Panc1 (cell line): ENCODE measurements at regions not wholly inside any gene's neighbourhood (a gene's known extent, or its start where the extent isn't known, plus 50 kb on each side); places are given as distances from the start of the nearest gene placed in this dataset.

Source experiments
- ATAC-seq: fragments of 200-7000 bp; cut with Tn5 transposase; 2 replicates; pipeline ENCODE4 v1.9.1; 2020; ENCODE audit warnings: mild to moderate bottlenecking, moderate library complexity
- BruUV-seq: library from RNA; stranded (reverse); fragments of 400-500 nt; replicated peaks from 2 replicates; lab custom pipeline; 2021; lab: Mats Ljungman, UMichigan
- CTCF ChIA-PET: fragments of 300-600 bp; sonication (Branson Sonifier 250); formaldehyde crosslinking; loops from one replicate; lab custom pipeline; 2022; ENCODE audit warnings: antibody characterized with exemption; lab: Charles Lee
- POLR2A ChIA-PET: fragments of 300-600 bp; sonication (Branson Sonifier 250); formaldehyde crosslinking; loops from one replicate; lab custom pipeline; 2022; ENCODE audit warnings: antibody characterized with exemption; lab: Charles Lee
- DNase-seq: peaks from one replicate; pipeline ENCODE4 v3.0.0-alpha.2; 2010; ENCODE audit warnings: low read depth, low spot score
- H3K27ac ChIP-seq: 2 replicates; pipeline ENCODE4 v1.5.1; 2011; ENCODE audit warnings: mild to moderate bottlenecking, low read length, inconsistent platforms
- H3K27me3 ChIP-seq: fragments of 200-500 bp; sonication (Bioruptor generic); 2 replicates; pipeline ENCODE4 v1.6.0; 2014; ENCODE audit warnings: low read length, inconsistent platforms; ENCODE audit not compliant: control insufficient read depth, insufficient read depth
- H3K36me3 ChIP-seq: fragments of 200-500 bp; sonication (Bioruptor generic); 2 replicates; pipeline ENCODE4 v1.5.1; 2014; ENCODE audit warnings: inconsistent platforms, mild to moderate bottlenecking, low read length, moderate library complexity; ENCODE audit not compliant: control insufficient read depth, insufficient read depth
- H3K4me1 ChIP-seq: 2 replicates; pipeline ENCODE4 v1.5.1; 2011; ENCODE audit warnings: inconsistent platforms, mild to moderate bottlenecking, low read length, moderate library complexity; ENCODE audit not compliant: control insufficient read depth, insufficient read depth
- H3K4me3 ChIP-seq, 2 experiments: 2 replicates each; pipeline ENCODE4 v1.5.1; 2011 to 2012; ENCODE audit warnings: low read depth in 2 of 2, low read length in 2 of 2, mild to moderate bottlenecking in 2 of 2, inconsistent platforms in 1 of 2, moderate library complexity in 1 of 2
- H3K9me3 ChIP-seq: fragments of 200-500 bp; sonication (Bioruptor generic); 2 replicates; pipeline ENCODE4 v1.5.1; 2014; ENCODE audit warnings: low read depth, mild to moderate bottlenecking, inconsistent platforms, low read length, moderate library complexity; ENCODE audit not compliant: control insufficient read depth, insufficient read depth
- CTCF ChIP-seq: fragments of 450-650 bp; IDR thresholded peaks from 2 replicates; pipeline ENCODE4 v1.5.1; 2017; ENCODE audit warnings: mild to moderate bottlenecking
- POLR2AphosphoS5 ChIP-seq: IDR thresholded peaks from 2 replicates; pipeline ENCODE4 v1.6.1; 2012; ENCODE audit warnings: mild to moderate bottlenecking, low read depth, low read length, moderate library complexity
- REST ChIP-seq, 2 experiments: IDR thresholded peaks; 2 replicates each; pipeline ENCODE4 v1.6.1; 2011 to 2012; ENCODE audit warnings: low read depth in 2 of 2, control low read depth in 1 of 2, low read length in 1 of 2, mild to moderate bottlenecking in 1 of 2, moderate library complexity in 1 of 2; ENCODE audit not compliant: insufficient read depth in 1 of 2
- SIN3A ChIP-seq: IDR thresholded peaks from 2 replicates; pipeline ENCODE4 v1.6.1; 2012; ENCODE audit warnings: low read depth, mild to moderate bottlenecking, low read length, moderate library complexity, borderline replicate concordance; ENCODE audit not compliant: insufficient read depth
- TCF7L2 ChIP-seq: IDR thresholded peaks from 2 replicates; pipeline ENCODE4 v1.6.1; 2011; ENCODE audit warnings: mild to moderate bottlenecking, low read depth, low read length, inconsistent platforms
- in situ Hi-C: cut with HindIII; loops from 2 replicates; pipeline ENCODE4 v1.10.0; 2016; ENCODE audit warnings: low sequenced_read_pairs, low pct_unique_long_range_greater_than_20kb
- intact Hi-C: fragments of 100-400 bp; cut with micrococcal nuclease; formaldehyde crosslinking; loops from one replicate; pipeline ENCODE4 v1.10.0; 2022; ENCODE audit not compliant: unreplicated experiment

- DNase-seq (no peak), ATAC-seq (no peak)
- BruUV-seq: no TSS peak
- POLR2A ChIA-PET: no interaction called here
- in situ Hi-C loops (no loop called here), intact Hi-C loops (no loop called here)
- Histone ChIP-seq H3K9me3 (no peaks in the 10 kb centered on the region), H3K36me3 (no peaks in the 10 kb centered on the region), H3K27ac (no peak overlapping the region), H3K4me3 (no peak overlapping the region), H3K27me3 (no peaks in the 10 kb centered on the region), H3K4me1 (no peaks in the 10 kb centered on the region)
- no peak for TF ChIP-seq POLR2AphosphoS5
- no peak for TF ChIP-seq SIN3A
- TF ChIP-seq REST (IDR thresholded peaks at IDR 0.05; ENCODE audit: insufficient read depth in 1 of 2, low read depth in 2 of 2, low read length in 1 of 2): no peak
- no peak for TF ChIP-seq TCF7L2
- CTCF ChIA-PET: no interaction called here
Observed at GRCh38 chr10:62688971-62689700, 115.4 kb upstream of the ADO start.

- ATAC-seq (no peak), DNase-seq (no peak)
- intact Hi-C loops (no loop called here), in situ Hi-C loops (no loop called here)
- Histone ChIP-seq H3K36me3 (no peaks in the 10 kb centered on the region), H3K27ac (no peak overlapping the region), H3K4me3 (no peak overlapping the region), H3K4me1 (no peaks in the 10 kb centered on the region), H3K27me3 (no peaks in the 10 kb centered on the region), H3K9me3 (no peaks in the 10 kb centered on the region)
- BruUV-seq: no TSS peak
- ChIA-PET CTCF (no interaction called here), POLR2A (no interaction called here)
- TF ChIP-seq REST (IDR thresholded peaks at IDR 0.05; ENCODE audit: insufficient read depth in 1 of 2, low read depth in 2 of 2, low read length in 1 of 2) (no peak), POLR2AphosphoS5 (no peak), CTCF (no peak), TCF7L2 (no peak), SIN3A (no peak)
Observed at GRCh38 chr10:62689712-62690111, 114.8 kb upstream of the ADO start.
